Astrocyte of the hippocampus (primary cell): ENCODE measurements at regions not wholly inside any gene's neighbourhood (a gene's known extent, or its start where the extent isn't known, plus 50 kb on each side); places are given as distances from the start of the nearest gene placed in this dataset.

Source experiments
- DNase-seq: peaks from one replicate; pipeline ENCODE4 v3.0.0; 2011; ENCODE audit warnings: low read depth, low spot score

DNA sequence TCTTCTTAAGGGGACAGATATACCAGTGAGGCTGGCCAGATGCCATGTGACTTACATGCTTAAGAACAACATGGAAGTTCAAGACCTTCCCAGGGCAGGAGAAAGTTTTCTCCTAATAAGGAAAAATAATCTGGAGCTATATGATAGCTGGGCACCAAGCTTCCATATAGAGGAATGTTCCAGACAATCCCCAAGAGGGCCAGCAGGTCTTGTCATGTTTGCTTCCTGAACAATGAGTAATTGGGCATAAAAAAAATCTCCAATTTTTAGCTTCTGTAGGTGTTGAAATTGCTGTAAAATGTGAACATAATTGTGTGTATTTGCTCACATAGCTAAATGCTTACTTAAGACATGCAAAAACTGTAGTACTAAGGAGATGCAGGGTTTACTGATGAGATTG is 809.5 kb upstream of the PIK3C3 start:
- DNase-seq, result no peak

DNA sequence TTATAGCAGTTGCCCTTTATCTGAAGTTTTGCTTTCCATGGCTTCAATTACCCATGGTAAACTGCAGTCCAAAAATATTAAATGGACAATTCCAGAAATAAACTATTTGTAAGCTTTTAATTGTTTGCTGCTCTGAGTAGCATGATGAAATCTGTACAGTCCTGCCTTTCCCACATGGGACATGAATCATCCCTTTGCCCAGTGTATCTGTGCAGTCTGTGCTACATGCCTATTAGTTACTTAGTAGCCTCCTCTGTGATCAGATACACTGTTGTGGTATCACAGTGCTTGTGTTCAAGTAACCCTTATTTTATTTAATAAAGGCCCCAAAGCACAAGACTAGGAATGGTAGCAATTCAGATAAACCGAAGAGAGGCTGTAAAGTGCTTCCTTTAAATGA is 810.6 kb upstream of the PIK3C3 start:
- DNase-seq, result no peak

DNA sequence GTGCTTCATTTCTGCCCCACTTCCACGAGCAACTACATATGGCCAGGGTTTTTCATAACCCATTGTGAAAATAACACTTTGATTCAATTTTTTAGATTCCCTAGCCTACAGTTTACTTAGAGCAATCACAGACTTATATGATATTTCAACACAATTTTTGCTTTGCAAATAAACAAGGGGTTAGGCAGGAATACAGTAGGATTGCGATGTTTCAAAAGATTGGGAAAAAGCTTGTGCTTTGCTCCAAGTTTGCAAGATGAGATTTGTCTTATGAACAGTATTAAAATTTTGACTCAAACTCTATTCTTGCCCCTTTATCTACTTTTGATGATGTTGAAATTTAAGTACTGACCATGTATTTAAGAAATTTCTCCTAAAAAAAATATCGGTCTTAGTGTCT is 814.5 kb upstream of the PIK3C3 start:
- DNase-seq, result no peak

DNA sequence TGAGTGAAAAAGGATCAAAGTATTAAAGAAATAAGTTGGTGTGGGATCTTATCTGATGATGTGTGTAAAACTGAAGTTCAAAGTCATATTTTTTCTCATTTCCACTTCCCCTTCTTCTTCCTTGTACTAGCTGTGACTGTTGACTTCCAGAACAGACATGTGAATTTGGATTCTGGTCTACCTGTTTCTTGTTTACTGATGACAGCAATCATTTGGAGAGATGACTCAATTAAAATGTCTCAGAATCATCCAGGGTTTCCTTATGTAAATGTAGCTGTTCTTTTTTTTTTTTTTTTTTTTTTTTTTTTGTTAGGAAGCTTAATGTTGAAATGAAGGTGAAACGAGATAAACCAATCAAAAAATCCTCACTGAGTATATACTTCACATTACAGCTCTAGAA is 819.9 kb upstream of the PIK3C3 start:
- no peak for DNase-seq

DNA sequence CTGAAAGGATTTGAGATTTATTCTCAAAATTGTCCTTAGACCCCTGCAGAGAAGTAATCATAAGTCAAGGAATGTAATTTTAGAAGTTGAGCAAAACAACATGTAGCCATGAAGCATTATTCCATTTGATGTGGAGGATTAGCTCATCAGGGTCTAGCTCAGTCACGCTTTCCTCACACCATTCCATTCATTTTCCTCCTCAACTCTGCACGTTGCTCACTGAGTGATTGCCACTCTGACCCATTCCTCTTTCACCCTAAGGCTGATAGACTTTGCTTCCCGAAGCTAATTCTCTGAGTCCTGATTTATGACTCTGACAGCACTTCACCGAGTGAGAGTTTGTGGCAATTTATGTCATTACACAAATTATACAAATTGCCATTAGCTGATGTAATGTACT is 820.6 kb upstream of the PIK3C3 start:
- peak; percentile 34 for DNase-seq

DNA sequence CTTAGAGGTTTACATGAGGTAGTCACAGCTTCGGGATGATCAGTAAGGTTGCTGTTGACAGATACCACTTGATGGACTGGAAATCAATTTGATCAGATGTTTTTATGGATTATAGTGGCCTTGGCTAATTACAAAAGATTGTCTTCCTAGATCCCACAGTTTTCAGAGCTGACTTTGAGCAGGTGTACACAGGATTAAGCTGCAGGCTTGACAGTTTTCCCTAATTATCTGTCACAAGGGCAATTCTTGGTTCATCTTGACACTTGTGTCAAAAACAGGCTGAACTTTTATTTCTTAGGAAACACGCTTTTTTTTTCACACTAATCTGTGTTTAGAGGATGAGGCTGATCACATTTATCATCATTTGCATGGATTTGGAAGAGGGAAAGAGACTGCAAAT is 824.0 kb upstream of the PIK3C3 start:
- DNase-seq, result no peak

DNA sequence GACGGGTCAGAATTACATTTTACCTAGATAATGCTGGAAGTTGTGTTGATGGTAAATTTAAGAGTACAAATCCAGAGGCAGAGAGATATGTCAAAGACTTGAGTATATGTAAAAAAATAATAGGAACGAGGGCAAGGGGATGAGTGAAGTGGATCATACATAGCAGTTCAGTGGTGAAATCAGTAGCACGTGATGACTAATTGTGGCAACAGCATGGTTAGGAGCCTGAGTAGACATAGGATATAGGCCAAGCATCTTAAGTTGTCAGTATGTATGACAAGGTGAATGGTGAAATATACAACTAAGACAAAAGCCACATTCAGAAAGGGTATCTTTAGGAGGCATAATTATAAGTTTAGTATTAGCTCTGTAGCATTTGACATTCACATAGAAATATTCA is 826.5 kb upstream of the PIK3C3 start:
- DNase-seq, result peak; percentile 27

DNA sequence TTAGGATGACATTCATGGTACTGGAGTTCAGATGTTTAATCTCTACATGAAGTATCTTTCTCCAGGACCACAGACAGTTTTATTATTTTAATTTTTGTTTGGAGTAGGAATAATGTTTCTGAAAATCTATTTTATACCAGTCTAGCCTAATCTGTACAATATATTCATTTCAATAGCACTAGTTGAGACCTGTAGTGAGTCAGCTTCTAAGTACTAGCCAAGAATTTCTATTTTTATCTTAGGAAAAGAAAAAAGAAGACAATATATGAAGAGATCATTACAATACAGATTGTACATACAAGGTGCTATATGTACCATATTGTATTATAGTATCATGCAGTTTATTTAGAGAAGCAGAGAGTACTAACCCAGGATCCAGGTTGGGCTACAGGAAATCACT is 826.9 kb upstream of the PIK3C3 start:
- peak; percentile 13 for DNase-seq

DNA sequence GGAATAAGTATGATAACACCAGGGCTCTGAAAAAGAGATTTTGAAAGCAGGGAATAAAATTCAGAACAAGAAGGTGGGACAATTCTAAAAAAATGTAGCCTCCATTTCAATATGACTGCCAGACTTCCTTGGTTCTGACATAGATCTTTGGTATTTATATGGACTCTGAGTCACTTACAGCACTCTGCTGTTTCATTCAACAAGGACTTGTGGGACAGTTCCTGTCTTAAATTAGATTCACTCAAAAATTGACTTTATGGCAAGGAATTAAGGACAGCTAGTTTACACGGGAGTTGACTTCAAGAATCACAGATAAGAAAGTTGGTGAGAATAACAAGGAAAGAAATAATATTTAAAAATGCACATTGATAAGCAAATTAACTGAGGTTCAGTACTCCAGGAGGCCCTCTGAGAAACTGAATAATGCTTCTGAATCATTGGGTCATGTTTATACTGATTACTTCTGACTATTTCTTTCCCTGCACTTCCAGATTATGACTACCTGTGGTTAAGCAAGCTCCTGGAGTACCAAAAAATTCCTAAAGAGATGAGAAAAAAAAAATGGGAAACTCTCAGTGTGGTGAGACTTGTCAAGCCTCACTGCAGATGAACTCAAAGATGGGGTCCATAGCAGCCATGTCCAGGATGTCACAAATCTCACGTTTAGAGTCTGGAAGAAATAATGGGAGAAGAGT is 828.3 kb upstream of the PIK3C3 start:
- DNase-seq, result peak; percentile 55

DNA sequence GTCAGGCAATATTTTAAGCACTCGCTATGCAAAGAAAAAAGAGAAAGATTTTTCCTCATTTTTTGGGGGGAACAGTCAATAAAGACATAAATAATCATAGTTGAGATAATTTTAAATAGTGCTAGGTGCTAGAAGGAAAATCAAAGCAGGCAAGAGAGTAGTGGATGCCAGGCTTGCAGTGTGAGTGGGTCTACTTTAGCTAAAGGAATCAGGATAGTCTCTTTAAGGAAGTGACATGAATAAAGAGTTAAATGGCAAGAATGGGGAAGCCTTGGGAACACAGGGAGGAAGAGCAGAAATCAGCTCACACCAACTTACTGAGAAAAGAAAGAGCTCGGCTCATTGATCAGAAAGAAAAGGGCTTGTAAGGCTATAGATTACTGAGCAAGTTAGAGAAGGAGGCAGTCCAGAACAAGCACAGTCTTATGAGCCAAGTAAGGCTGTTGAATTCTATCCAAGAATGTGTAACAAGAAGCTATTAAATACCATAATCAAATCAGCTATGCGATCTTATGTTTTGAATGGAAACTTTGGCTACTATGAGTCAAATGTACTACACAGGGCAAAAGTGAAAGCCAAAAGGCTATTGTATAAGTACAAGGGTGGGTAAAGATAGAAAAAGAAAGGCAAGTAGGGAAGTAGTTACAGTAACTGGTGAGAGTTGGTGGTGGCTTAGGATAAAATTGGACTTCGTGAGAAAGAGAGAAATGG is 833.8 kb upstream of the PIK3C3 start:
- peak; percentile 65 for DNase-seq

DNA sequence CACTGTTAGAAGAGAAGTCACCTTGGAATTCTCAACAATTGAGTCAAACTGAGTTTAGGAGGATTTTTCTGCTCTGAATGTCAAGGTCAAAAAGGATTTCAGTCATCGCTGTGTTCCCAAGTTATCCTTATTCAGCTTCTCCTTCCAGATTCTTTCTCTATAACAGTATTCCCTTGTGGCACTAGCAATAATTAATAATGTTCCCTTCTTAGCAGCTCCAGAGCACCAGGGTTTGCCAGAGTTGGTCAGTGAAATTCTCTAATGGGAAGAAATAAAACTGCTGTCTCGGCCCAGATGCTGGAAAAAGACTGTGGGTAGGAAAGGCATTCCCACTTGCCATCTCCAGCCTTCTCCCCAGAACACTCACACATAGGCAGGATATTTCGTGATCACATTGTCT is 836.0 kb upstream of the PIK3C3 start:
- no peak for DNase-seq

DNA sequence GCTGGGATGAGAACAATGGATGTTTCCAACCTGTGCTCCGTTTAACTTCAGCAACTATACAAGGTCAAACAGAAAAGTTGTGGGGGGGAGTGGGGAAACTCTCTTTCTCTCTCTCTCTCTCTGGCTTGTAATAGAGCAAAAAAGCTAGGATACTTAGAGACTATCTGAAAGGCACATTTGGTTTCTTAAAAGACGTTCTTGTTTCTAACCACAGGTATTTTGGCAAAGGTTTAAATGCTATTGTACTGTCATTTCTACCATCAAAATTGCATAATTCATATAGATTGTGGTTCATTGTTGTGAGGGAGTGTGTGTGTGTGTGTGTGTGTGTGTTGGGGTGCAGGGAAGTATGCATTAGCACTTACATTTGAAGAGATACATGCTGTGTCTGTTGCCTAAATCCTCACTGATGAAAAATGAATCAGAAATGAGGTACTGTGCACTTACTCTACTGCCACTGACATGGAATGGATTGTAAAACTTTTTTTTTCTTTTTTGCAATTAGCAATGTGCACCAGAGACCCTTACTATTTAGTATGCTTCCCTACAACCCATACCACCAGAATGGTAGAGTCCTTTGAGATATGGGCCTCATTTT is 841.0 kb upstream of the PIK3C3 start:
- peak; percentile 33 for DNase-seq

DNA sequence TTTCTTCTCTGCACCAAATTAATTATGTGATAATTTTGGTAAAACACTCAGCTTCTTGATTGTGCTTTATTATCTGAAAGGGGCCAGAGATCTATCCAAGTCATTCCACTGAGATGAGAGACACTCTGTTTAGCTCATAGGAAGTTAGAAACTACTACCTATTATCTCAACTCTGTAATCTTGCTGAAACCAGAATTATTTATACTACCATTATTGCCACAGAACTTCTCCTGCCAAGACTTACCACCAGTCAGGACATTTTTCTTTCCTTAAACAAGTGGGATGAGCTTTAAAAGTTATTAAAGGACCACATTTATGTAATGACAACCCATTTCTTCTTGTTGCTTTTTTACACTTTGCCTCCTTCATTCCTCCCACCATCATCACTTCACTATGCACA is 855.6 kb upstream of the PIK3C3 start:
- DNase-seq, result no peak

DNA sequence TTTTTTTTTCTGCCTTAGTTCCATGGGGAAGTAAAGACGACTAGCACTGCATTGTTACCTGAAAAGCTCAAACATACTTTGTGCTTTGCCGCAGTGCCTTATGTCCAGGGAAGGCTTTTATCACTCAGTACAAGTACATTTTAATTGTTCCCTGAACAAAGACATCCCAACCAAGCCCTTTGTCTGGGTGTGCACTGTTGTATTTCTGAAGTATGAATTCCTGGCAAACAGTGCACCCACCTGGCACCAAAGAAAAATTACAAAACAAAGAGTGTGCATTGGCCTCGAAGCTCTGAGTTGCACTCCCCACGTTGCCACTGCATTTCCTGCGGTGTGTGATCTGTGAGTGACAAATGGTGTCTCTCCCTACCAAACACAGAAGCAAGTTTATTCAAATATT is 858.5 kb upstream of the PIK3C3 start:
- peak; percentile 76 for DNase-seq

DNA sequence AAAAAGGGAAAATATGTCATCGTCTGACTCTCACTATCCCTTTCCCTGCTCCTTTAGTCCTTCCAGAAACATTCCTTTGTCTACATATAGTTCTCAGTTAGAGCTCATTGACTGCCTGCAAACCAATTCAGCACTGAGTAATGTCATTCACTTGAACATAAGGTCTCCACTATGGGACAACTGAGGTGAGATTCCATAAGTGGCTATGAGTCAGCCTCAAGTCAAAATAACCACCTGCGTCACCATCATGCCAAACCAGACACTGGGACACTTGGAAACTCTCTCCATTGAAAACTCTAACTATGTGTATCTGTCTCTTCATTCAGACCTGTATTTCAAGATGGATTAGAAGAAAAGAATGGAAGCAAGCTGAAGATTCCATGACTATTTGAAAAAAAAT is 878.0 kb upstream of the PIK3C3 start:
- no peak for DNase-seq

DNA sequence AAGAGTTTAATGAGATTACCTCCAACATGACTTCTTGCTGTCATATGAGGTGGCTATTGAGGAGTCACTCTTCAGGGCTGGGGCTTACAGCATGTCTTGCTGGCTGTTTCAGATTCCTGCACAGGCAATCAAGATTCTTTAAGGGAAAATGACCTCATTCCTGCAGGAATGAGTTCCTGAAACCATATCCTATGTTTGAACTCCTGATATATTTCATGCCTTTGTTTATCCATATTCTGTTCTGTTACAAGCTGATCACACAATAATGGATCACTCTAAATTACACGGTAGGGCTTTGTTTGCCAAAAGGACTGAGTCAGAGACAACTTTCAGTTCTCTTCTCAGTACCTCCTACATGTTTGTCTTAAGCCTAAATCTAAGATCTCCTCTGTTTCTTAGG is 879.8 kb upstream of the PIK3C3 start:
- peak; percentile 73 for DNase-seq

DNA sequence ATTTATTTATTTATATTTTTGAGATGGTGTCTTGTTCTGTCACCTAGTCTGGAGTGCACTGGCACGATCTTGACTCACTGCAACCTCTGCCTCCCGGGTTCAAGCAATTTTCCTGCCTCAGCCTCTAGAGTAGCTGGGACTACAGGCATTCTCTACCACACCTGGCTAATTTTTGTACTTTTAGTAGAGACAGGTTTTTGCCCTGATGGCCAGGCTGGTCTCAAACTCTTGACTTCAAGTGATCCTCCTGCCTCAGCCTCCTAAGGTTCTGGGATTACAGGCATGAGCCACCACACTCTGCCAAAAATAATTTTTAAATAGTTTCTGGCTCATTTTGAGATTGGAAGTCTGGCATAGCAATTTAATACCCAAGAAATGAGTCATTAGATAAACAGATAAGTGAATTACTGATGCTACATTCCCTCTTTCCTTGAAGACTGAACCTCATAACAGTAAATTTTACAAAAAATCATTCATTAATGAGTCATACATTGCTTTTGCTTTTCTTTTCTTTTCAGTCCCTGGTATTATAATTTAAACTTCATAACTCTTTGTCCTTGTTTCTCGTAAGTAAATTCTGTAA is 881.6 kb upstream of the PIK3C3 start:
- DNase-seq, result peak; percentile 51

DNA sequence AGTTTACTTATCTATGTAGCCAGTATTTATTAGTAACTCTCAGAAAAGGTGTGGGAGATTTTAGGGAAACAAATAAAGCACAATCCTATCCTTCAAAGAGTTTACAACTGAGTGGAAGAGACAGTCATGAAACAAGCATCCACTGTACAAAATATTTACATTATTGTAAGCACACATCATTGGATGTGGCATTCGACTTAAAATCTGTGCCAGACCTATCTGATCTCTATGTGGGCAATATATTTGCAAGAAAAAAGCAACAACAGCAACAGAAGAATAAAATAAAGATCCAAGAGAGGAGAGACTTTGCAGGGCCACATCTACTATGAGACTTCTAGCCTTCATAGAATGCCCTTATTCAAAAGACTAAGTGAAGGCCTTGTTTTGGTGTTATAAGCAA is 882.1 kb upstream of the PIK3C3 start:
- DNase-seq, result no peak

DNA sequence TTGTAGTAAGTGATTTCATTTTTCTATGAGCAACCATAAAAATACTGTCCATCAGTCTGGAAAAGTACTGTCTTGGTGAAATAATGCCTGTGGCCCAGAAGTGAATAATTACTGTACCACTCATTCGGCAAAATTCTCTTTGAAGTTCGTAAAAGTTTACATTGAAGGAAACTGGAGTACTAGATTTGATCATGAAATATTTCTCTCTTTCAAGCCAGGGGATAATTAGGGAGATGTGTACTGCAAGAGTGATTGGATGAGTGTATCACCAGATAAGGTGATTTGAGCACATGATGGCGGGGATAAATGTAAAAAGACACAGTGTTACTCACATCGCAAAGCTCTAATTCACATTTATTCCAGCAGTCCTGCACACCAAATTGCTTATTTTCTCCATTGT is 883.2 kb upstream of the PIK3C3 start:
- no peak for DNase-seq

DNA sequence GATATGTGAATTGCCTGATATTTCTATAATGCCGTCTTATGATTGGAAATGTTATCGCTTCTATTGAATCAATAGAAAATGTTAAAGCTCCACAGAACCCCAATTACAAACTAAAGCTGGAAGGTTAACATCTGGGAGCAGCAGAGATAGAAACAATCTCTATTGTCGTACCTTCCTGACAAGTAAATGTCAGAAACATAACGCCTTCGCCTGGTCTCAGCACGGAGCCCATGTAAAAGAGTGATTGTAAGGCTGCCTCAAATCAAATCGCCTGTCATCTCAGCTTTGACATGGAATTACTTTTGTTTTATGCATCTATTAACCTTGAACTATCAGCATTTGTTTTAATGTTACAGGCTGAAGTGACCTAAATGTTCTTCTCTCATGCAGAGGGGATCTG is 885.9 kb upstream of the PIK3C3 start:
- DNase-seq, result no peak

DNA sequence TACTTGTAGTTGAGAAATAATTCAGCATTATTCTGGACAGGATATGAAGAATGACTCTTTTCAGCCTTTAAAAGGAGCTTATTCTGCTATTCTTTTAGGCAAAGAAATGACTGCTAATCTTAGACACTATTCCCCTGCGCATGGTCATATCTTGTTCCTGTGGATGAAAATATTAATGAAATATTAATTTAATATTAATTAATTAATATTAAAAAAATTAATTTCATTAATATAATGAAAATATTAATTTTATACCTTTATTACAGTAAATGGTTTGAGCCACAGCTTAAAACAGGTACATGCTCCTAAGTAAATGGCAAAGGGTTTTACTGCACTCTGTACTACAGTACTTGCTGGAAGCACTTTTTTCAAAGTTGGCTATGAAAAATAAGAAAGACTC is 890.1 kb upstream of the PIK3C3 start:
- no peak for DNase-seq

DNA sequence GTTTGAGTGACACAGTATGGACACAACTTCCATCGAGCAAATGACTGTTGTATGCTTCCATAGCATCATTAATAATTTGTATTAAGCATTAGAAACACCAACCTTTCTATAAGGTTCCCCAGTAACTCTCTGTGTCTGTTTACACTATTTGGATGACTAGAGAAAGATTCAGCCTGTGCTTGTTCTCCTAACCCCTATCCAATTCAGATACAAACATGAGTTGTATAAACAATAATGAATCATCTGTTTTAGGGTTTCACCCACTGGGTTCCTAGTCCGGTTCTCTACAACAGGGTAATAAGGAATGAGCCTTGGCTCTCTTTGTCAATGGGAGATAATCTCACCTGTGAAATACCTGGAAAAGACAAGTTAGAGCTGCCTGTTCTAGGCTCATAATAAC is 894.1 kb upstream of the PIK3C3 start:
- no peak for DNase-seq

DNA sequence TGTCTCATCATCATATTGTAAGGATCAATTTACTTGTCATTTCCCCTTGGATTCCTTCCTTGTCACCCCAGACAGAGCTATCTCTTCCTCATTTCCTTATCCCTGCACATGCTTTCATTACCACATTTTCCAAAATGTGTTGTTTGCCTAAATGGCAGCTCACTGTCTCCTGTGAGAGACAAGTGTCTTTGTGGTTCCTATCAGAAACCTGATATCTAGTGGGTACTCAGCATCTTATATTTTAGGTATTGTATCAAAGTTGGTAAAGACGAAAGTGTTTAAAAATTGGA is 896.0 kb upstream of the PIK3C3 start:
- no peak for DNase-seq
